ENCODE measurements at regions not wholly inside any gene's neighbourhood (a gene's known extent, or its start where the extent isn't known, plus 50 kb on each side); places are given as distances from the start of the nearest gene placed in this dataset.

DNA sequence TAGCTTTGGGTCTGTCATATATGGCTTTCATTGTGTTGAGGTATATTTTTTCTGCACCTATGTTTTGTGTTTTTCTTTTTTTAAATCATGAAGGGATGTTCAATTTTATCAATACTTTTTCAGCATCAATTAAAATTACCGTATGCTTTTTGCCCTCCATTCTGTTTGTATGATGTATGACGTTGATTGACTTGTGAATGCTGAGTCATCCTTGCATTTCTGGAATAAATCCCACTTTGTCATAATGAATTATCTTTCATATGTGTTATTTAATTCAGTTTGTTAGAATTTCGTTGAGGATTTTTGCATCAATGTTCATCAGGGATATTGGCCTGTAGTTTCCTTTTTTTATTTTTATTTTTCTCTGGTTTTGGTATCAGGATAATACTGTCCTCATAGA lies 790.9 kb downstream of the TMEM182 start:
- no TSS peak for BruUV-seq (replicated peaks)
- ChIA-PET POLR2A (ENCODE audit: unreplicated experiment) (no interaction called here), CTCF (no interaction called here)
- Histone ChIP-seq H3F3A (ENCODE audit: low read length, unreplicated experiment) (no peaks in the 10 kb centered on the region), H3K4me3 (ENCODE audit: low read length) (no peak overlapping the region), H3K27me3 (ENCODE audit: low read length) (no peaks in the 10 kb centered on the region), H3K9ac (ENCODE audit: low read length) (no peak overlapping the region), H3K4me1 (ENCODE audit: insufficient read depth, low read length) (no peaks in the 10 kb centered on the region), H3K79me2 (ENCODE audit: low read length) (no peaks in the 10 kb centered on the region), H2AFZ (ENCODE audit: low read length) (no peak overlapping the region), H3K4me2 (ENCODE audit: low read length) (no peak overlapping the region), H4K20me1 (ENCODE audit: low read length) (no peaks in the 10 kb centered on the region), H3K36me3 (ENCODE audit: low read depth, low read length) (no peaks in the 10 kb centered on the region), H3K9me2 (replicated peaks; ENCODE audit: low read length) (no peaks in the 10 kb centered on the region), H3K27ac (ENCODE audit: low read length) (no peak overlapping the region), H3K9me3 (ENCODE audit: low read length) (0 out of 2 replicates have a peak, but pooled peaks cover 10% of the 10 kb centered on the region)
- intact Hi-C loops (cut with micrococcal nuclease) = no loop called here
- TF ChIP-seq EZH2 (IDR thresholded peaks at IDR 0.05; ENCODE audit: low read length, unreplicated experiment) (no peak), EZH2phosphoT487 (IDR thresholded peaks at IDR 0.05; ENCODE audit: borderline replicate concordance, low read length) (no peak)
- TF ChIP-seq, protein P1, sequence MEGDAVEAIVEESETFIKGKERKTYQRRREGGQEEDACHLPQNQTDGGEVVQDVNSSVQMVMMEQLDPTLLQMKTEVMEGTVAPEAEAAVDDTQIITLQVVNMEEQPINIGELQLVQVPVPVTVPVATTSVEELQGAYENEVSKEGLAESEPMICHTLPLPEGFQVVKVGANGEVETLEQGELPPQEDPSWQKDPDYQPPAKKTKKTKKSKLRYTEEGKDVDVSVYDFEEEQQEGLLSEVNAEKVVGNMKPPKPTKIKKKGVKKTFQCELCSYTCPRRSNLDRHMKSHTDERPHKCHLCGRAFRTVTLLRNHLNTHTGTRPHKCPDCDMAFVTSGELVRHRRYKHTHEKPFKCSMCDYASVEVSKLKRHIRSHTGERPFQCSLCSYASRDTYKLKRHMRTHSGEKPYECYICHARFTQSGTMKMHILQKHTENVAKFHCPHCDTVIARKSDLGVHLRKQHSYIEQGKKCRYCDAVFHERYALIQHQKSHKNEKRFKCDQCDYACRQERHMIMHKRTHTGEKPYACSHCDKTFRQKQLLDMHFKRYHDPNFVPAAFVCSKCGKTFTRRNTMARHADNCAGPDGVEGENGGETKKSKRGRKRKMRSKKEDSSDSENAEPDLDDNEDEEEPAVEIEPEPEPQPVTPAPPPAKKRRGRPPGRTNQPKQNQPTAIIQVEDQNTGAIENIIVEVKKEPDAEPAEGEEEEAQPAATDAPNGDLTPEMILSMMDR (conservative IDR thresholded peaks at IDR 0.05; ENCODE audit: low read depth, low read length) = no peak
- DNase-seq = no peak
- ATAC-seq = no peak

DNA sequence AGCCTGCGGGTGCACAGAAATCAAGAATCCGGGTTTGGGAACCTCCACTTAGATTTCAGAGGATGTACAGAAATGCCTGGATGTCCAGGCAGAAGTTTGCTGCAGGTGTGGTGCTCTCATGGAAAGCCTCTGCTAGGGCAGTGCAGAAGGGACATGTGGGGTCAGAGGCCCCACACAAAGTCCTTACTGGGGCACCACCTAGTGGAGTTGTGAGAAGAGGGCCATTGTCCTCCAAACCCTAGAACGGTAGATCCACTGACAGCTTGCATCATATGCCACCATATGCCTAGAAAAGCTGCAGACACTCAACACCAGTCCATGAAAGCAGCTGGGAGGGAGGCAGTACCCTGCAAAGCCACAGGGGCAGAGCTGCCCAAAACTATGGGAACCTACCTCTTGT lies 833.0 kb downstream of the TMEM182 start:
- CTCF ChIA-PET = no interaction called here
- TF ChIP-seq EZH2 (IDR thresholded peaks at IDR 0.05; ENCODE audit: low read length, unreplicated experiment) (no peak), EZH2phosphoT487 (IDR thresholded peaks at IDR 0.05; ENCODE audit: borderline replicate concordance, low read length) (no peak)
- TF ChIP-seq, protein P1 (conservative IDR thresholded peaks at IDR 0.05; ENCODE audit: low read depth, low read length) = no peak
- Histone ChIP-seq H3K79me2 (ENCODE audit: low read length) (no peaks in the 10 kb centered on the region), H3K27me3 (ENCODE audit: low read length) (no peaks in the 10 kb centered on the region), H3K9me3 (ENCODE audit: low read length) (0 out of 2 replicates have a peak, but pooled peaks cover 5% of the 10 kb centered on the region), H2AFZ (ENCODE audit: low read length) (no peak overlapping the region), H3K27ac (ENCODE audit: low read length) (no peak overlapping the region), H4K20me1 (ENCODE audit: low read length) (no peaks in the 10 kb centered on the region), H3K9me2 (replicated peaks; ENCODE audit: low read length) (no peaks in the 10 kb centered on the region), H3K4me3 (ENCODE audit: low read length) (no peak overlapping the region), H3K4me2 (ENCODE audit: low read length) (no peak overlapping the region), H3K36me3 (ENCODE audit: low read depth, low read length) (no peaks in the 10 kb centered on the region), H3K9ac (ENCODE audit: low read length) (no peak overlapping the region), H3K4me1 (ENCODE audit: insufficient read depth, low read length) (no peaks in the 10 kb centered on the region), H3F3A (ENCODE audit: low read length, unreplicated experiment) (no peaks in the 10 kb centered on the region)
- ATAC-seq (no peak), DNase-seq (no peak)
- no TSS peak for BruUV-seq (replicated peaks)
- intact Hi-C loops (cut with micrococcal nuclease) = no loop called here
- POLR2A ChIA-PET (ENCODE audit: unreplicated experiment) = no interaction called here

DNA sequence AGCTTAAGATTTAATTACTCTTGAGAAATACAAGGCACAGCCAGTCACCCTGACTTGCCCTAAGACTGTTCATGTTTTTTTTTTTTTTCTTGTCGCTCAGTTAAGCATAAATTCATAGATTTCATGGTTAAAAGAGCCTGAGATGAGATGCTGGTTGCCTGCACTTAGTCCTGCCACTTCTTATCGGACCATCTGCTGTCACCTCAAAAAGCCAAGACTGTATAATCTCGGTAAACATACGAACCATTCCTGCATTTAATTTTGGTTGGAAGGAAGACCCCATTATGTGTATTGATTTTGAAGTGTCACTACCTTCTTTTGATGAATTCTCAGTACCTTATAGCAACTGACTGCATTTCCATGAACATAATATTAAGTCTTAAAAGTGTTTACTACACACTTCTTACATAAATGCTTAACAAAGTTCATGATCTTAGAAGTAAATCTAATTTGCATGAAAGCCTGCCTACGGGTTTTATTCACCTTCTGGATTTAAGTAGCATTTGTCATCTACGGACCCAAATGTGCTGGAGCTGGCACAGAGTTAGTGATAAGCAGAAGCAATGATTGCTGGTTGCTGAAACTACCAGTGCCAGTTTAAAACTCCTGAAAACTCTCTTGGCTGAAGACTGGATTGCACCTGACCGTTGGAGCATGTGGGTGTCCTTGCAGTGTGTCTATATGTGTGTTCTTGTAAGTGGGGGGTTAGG lies 843.4 kb downstream of the TMEM182 start:
- H3K9me3 ChIP-seq (ENCODE audit: low read length) = 0 out of 2 replicates have a peak, but pooled peaks cover 3% of the 10 kb centered on the region
- BruUV-seq (replicated peaks) = no TSS peak
- DNase-seq (no peak), ATAC-seq (no peak)
- H3K79me2 ChIP-seq (ENCODE audit: low read length) = no peaks in the 10 kb centered on the region
- no peaks in the 10 kb centered on the region for H3K36me3 ChIP-seq (ENCODE audit: low read depth, low read length)
- H3K9ac ChIP-seq (ENCODE audit: low read length) = no peak overlapping the region
- H3K27me3 ChIP-seq (ENCODE audit: low read length) = no peaks in the 10 kb centered on the region
- CTCF ChIA-PET = no interaction called here
- no peaks in the 10 kb centered on the region for H4K20me1 ChIP-seq (ENCODE audit: low read length)
- intact Hi-C loops (cut with micrococcal nuclease) = no loop called here
- TF ChIP-seq EZH2phosphoT487 (IDR thresholded peaks at IDR 0.05; ENCODE audit: borderline replicate concordance, low read length) (no peak), EZH2 (IDR thresholded peaks at IDR 0.05; ENCODE audit: low read length, unreplicated experiment) (no peak)
- TF ChIP-seq, protein P1 (conservative IDR thresholded peaks at IDR 0.05; ENCODE audit: low read depth, low read length) = no peak
- no peak overlapping the region for H3K27ac ChIP-seq (ENCODE audit: low read length)
- H3K4me2 ChIP-seq (ENCODE audit: low read length) = no peak overlapping the region
- POLR2A ChIA-PET (ENCODE audit: unreplicated experiment) = no interaction called here
- no peak overlapping the region for H2AFZ ChIP-seq (ENCODE audit: low read length)
- no peaks in the 10 kb centered on the region for H3F3A ChIP-seq (ENCODE audit: low read length, unreplicated experiment)
- no peak overlapping the region for H3K4me3 ChIP-seq (ENCODE audit: low read length)
- no peaks in the 10 kb centered on the region for H3K4me1 ChIP-seq (ENCODE audit: insufficient read depth, low read length)
- no peaks in the 10 kb centered on the region for H3K9me2 ChIP-seq (replicated peaks; ENCODE audit: low read length)
